ENCODE measurements at regions not wholly inside any gene's neighbourhood (a gene's known extent, or its start where the extent isn't known, plus 50 kb on each side); places are given as distances from the start of the nearest gene placed in this dataset.

GRCh38 chr10:4081685-4082111 is 296.7 kb upstream of the KLF6 start:
- no peak overlapping the region for H3K4me3 ChIP-seq (ENCODE audit: low read length)
- peaks cover 13% of the 10 kb centered on the region for H3K4me1 ChIP-seq (ENCODE audit: control insufficient read depth, insufficient read depth, low read length)
- WGBS: 44% methylated on average over 5 of the region's 5 CpGs
- peak overlapping the region; percentile 50 for H3K27ac ChIP-seq (ENCODE audit: low read length)
- DNase-seq (peak; percentile 50 to 84 (median 76)), ATAC-seq (peak; percentile 65 to 70)
- intact Hi-C loops (cut with DNase I): loop anchor here in 1 of 4 donors (10.0 kb wide), 1 partner anchor 573 kb away; no protein-coding TSS in a partner anchor
- H3K27me3 ChIP-seq (ENCODE audit: control insufficient read depth, insufficient read depth): no peaks in the 10 kb centered on the region
- H3K9me3 ChIP-seq (ENCODE audit: control insufficient read depth, low read length): no peaks in the 10 kb centered on the region

DNA sequence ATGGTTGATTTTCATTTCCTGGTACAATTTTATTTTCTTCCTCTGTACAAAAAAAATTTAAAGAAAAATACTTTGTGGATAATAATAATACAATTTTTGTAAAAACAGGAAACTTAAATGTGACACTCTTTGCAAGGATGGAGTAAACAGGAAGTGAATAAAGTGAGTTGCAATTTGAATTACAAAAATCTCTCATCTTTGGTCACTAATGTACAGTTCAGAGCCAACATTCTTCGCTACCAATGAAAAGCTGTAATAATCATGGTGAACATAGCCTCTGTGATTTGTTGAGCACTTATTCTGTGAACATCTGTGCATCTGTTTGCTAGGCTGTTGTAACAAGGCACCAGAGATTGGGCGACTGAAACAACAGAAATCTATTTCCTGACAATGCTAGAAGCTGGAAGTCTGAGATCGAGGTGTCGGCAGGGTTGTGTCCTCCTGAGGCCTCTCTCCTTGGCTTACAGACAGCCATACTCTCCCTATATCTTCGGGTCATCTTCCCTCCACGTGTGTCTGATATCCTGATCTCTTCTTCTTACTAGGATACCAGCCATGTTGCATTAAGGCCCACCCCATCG is 295.3 kb upstream of the KLF6 start:
- H3K4me1 ChIP-seq (ENCODE audit: control insufficient read depth, insufficient read depth, low read length): peaks cover 13% of the 10 kb centered on the region
- intact Hi-C loops (cut with DNase I): loop anchor here in 1 of 4 donors (10.0 kb wide), 1 partner anchor 574 kb away; no protein-coding TSS in a partner anchor

GRCh38 chr10:4079803-4080202 is 294.8 kb upstream of the KLF6 start:
- intact Hi-C loops (cut with DNase I): loop anchor here in 1 of 4 donors (10.0 kb wide), 1 partner anchor 575 kb away; no protein-coding TSS in a partner anchor
- Histone ChIP-seq H3K4me3 (ENCODE audit: low read length) (no peak overlapping the region), H3K4me1 (ENCODE audit: control insufficient read depth, insufficient read depth, low read length) (peaks cover 14% of the 10 kb centered on the region), H3K27me3 (ENCODE audit: control insufficient read depth, insufficient read depth) (no peaks in the 10 kb centered on the region), H3K9me3 (ENCODE audit: control insufficient read depth, low read length) (no peaks in the 10 kb centered on the region), H3K27ac (ENCODE audit: low read length) (no peak overlapping the region)
- no peak for ATAC-seq
- DNase-seq: no peak
- WGBS: 72% methylated on average over 5 of the region's 5 CpGs

More for the DNA sequence above, 295.3 kb upstream of the KLF6 start:
- H3K4me3 ChIP-seq (ENCODE audit: low read length): no peak overlapping the region
- WGBS: 74% methylated on average over 7 of the region's 7 CpGs
- no peak overlapping the region for H3K27ac ChIP-seq (ENCODE audit: low read length)
- H3K9me3 ChIP-seq (ENCODE audit: control insufficient read depth, low read length): no peaks in the 10 kb centered on the region
- no peaks in the 10 kb centered on the region for H3K27me3 ChIP-seq (ENCODE audit: control insufficient read depth, insufficient read depth)
- no peak for ATAC-seq
- no peak for DNase-seq

DNA sequence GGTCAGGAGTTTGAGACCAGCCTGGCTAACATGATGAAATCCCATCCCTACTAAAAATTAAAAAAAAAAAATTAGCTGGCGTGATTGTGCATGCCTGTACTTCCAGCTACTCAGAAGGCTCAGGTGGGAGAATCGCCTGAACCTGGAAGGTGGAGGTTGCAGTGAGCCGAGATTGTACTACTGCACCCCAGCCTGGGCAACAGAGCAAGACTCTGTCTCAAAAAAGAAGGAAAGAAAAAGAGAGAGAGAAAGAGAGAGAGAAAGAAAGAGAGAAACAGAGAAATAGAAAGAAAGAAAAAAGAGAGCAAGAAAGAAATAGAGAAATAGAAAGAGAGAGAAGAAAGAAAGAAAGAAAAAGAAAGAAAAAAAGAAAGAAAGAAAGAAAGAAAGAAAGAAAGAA is 292.8 kb upstream of the KLF6 start:
- H3K9me3 ChIP-seq (ENCODE audit: control insufficient read depth, low read length): no peaks in the 10 kb centered on the region
- intact Hi-C loops (cut with DNase I): no loop called here
- no peaks in the 10 kb centered on the region for H3K27me3 ChIP-seq (ENCODE audit: control insufficient read depth, insufficient read depth)
- ATAC-seq (no peak), DNase-seq (no peak)
- WGBS: 97% methylated on average over 3 of the region's 3 CpGs
- H3K4me1 ChIP-seq (ENCODE audit: control insufficient read depth, insufficient read depth, low read length): peaks cover 11% of the 10 kb centered on the region
- H3K27ac ChIP-seq (ENCODE audit: low read length): no peak overlapping the region
- H3K4me3 ChIP-seq (ENCODE audit: low read length): no peak overlapping the region

DNA sequence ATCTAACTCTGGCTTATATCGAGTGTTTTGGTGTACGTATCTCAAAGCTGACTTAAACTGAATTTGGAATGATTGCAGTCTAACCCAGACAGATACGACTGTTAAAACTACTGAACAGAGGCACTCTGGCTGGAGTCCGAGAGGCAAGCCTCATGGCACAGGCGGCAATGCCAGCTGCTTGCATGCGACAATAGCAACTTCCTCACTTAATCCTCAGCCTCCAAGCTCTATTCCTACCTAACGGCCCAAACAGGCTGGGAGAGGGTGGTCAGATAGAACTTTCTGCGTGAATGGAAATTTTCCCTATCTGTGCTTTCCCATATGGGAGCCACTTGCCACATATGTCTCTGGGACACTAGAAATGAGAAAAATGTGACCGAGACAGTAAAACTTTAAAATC is 292.0 kb upstream of the KLF6 start:
- peaks cover 9% of the 10 kb centered on the region for H3K4me1 ChIP-seq (ENCODE audit: control insufficient read depth, insufficient read depth, low read length)
- DNase-seq (no peak), ATAC-seq (no peak)
- H3K4me3 ChIP-seq (ENCODE audit: low read length): no peak overlapping the region
- no peaks in the 10 kb centered on the region for H3K27me3 ChIP-seq (ENCODE audit: control insufficient read depth, insufficient read depth)
- intact Hi-C loops (cut with DNase I): no loop called here
- no peak overlapping the region for H3K27ac ChIP-seq (ENCODE audit: low read length)
- no peaks in the 10 kb centered on the region for H3K9me3 ChIP-seq (ENCODE audit: control insufficient read depth, low read length)
- 91% methylated on average over 9 of the region's 9 CpGs for WGBS

- Histone ChIP-seq H3K27ac (ENCODE audit: low read length) (no peak overlapping the region), H3K9me3 (ENCODE audit: control insufficient read depth, low read length) (no peaks in the 10 kb centered on the region), H3K4me1 (ENCODE audit: control insufficient read depth, insufficient read depth, low read length) (peaks cover 5% of the 10 kb centered on the region), H3K4me3 (ENCODE audit: low read length) (no peak overlapping the region), H3K27me3 (ENCODE audit: control insufficient read depth, insufficient read depth) (no peaks in the 10 kb centered on the region)
- WGBS: 97% methylated on average over 7 of the region's 7 CpGs
- intact Hi-C loops (cut with DNase I): no loop called here
- ATAC-seq: no peak
- DNase-seq: no peak
Observed at GRCh38 chr10:4075443-4075842, 290.4 kb upstream of the KLF6 start.

DNA sequence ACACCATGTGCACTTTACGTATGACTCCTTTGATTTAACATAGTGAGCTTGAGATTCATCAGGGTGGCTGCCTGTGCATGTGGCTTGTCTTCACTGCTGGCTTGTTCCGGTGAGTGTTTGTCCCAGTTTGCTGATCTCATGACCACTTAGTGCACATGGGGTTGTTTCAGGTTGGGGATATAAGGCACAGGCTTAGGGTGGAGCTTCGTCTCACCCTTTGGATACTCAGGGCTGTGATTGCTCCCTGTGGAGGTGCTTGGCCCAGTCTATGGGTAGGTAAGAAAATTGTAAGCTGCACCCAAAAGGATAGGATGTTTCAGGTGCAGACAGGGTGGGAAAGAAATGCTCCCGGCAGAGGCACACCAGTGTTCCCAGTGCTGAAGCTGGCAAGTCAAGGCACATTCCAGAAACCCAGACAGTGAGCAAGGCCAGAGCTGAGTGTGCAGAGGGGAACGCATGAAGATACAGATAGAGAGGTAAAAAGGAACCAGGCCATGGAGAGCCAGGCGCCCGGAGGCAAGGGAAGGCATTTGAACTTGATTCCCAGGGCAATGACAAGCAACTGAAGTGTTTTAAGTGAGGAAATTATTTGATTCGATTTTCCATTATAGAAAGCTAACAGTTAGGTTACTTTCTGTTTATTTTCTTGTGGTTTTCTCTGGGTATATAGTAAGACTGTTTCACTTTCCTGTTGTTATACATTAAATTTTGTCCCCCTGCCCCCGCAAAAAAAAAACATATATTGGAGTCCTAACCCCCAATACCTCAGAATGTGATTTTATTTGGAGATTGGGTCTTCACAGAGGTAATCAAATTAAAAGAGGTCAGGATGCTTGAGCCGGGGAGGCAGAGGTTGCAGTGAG is 289.8 kb upstream of the KLF6 start:
- Histone ChIP-seq H3K4me3 (ENCODE audit: low read length) (no peak overlapping the region), H3K27me3 (ENCODE audit: control insufficient read depth, insufficient read depth) (no peaks in the 10 kb centered on the region), H3K9me3 (ENCODE audit: control insufficient read depth, low read length) (no peaks in the 10 kb centered on the region), H3K27ac (ENCODE audit: low read length) (peak overlapping the region; percentile 30), H3K4me1 (ENCODE audit: control insufficient read depth, insufficient read depth, low read length) (peaks cover 6% of the 10 kb centered on the region)
- intact Hi-C loops (cut with DNase I): no loop called here
- WGBS: 71% methylated on average over 10 of the region's 10 CpGs
- ATAC-seq: peak; percentile 36 to 46
- DNase-seq: no peak

DNA sequence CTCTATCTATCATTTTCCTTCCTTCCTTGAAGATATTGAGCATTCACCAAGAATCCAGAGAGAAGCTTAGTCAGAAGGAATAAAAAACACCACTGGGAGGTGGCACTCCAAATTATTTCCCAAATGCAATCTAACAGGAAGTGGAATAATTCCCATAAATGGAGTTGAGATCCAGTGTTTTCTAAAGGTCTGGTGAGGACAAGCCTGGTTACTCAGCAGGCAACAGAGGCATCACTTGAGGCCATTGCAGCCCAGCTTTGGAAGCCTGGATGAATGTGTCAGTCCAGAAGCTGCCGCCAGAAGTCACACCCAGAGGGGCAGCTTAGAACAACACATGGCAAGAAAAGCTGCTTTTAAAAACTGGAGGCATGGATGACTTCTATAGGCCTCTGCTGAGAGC is 288.9 kb upstream of the KLF6 start:
- intact Hi-C loops (cut with DNase I): no loop called here
- Histone ChIP-seq H3K4me3 (ENCODE audit: low read length) (no peak overlapping the region), H3K4me1 (ENCODE audit: control insufficient read depth, insufficient read depth, low read length) (peaks cover 15% of the 10 kb centered on the region), H3K27ac (ENCODE audit: low read length) (no peak overlapping the region), H3K9me3 (ENCODE audit: control insufficient read depth, low read length) (no peaks in the 10 kb centered on the region), H3K27me3 (ENCODE audit: control insufficient read depth, insufficient read depth) (no peaks in the 10 kb centered on the region)
- DNase-seq: peak; percentile 76 to 89 (median 77)
- 41% methylated on average over 1 of the region's 1 CpG for WGBS
- ATAC-seq: peak; percentile 91 to 94

DNA sequence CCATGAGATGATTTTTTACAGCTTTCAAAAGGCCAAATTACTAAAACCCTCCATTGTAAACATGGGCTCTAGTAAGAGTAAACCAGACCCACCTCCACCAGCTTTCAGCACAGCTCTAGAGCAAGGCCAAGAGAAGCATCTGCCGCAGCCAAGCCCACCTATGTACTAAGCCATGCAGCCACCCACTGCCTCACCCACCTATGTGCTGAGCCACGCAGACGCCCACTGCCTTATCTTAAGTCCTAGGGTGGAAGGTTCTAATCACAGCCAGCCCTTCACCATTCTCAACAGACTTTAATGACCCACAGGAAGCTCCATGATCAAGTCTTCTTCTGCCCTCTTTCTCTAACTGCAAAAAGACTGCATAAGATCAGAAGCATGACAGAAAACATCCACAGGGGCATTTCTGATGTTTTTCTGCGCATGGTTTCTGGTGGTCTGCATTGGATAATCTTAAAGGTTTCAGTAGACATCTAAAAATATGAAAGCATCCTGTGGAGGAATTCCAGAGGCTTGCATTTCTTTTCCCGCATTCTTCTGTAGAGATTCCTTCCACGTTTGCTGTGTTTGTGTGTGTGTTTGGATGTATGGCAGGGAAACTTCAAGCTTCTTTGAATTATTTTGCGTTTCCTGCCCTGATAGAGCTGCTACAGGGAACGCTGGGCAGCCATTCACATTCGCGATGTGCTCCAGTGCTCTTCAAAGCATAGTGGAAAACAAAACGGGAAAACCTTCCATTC is 286.1 kb upstream of the KLF6 start:
- no peak overlapping the region for H3K4me3 ChIP-seq (ENCODE audit: low read length)
- H3K27ac ChIP-seq (ENCODE audit: low read length): no peak overlapping the region
- WGBS: 89% methylated on average over 11 of the region's 11 CpGs
- ATAC-seq (no peak), DNase-seq (no peak)
- intact Hi-C loops (cut with DNase I): no loop called here
- no peaks in the 10 kb centered on the region for H3K9me3 ChIP-seq (ENCODE audit: control insufficient read depth, low read length)
- H3K4me1 ChIP-seq (ENCODE audit: control insufficient read depth, insufficient read depth, low read length): peaks cover 26% of the 10 kb centered on the region
- no peaks in the 10 kb centered on the region for H3K27me3 ChIP-seq (ENCODE audit: control insufficient read depth, insufficient read depth)

GRCh38 chr10:4070184-4070583 is 285.2 kb upstream of the KLF6 start:
- ATAC-seq: no peak
- Histone ChIP-seq H3K4me1 (ENCODE audit: control insufficient read depth, insufficient read depth, low read length) (peaks cover 26% of the 10 kb centered on the region), H3K4me3 (ENCODE audit: low read length) (no peak overlapping the region), H3K27me3 (ENCODE audit: control insufficient read depth, insufficient read depth) (no peaks in the 10 kb centered on the region), H3K27ac (ENCODE audit: low read length) (no peak overlapping the region), H3K9me3 (ENCODE audit: control insufficient read depth, low read length) (no peaks in the 10 kb centered on the region)
- 40% methylated on average over 1 of the region's 1 CpG for WGBS
- DNase-seq: no peak
- intact Hi-C loops (cut with DNase I): no loop called here

- intact Hi-C loops (cut with DNase I): no loop called here
- Histone ChIP-seq H3K9me3 (ENCODE audit: control insufficient read depth, low read length) (no peaks in the 10 kb centered on the region), H3K27me3 (ENCODE audit: control insufficient read depth, insufficient read depth) (no peaks in the 10 kb centered on the region), H3K27ac (ENCODE audit: low read length) (peak overlapping the region; percentile 48), H3K4me3 (ENCODE audit: low read length) (no peak overlapping the region), H3K4me1 (ENCODE audit: control insufficient read depth, insufficient read depth, low read length) (peaks cover 22% of the 10 kb centered on the region)
- ATAC-seq (peak in 1 of 2 donors; percentile 9), DNase-seq (no peak)
- 63% methylated on average over 3 of the region's 3 CpGs for WGBS
Observed at GRCh38 chr10:4069491-4069890, 284.5 kb upstream of the KLF6 start.
